Neural progenitor cell (in vitro differentiated cells): ENCODE measurements at regions not wholly inside any gene's neighbourhood (a gene's known extent, or its start where the extent isn't known, plus 50 kb on each side); places are given as distances from the start of the nearest gene placed in this dataset.
A peak's percentile ranks its signal among the peaks of the same experiment; 100 is the strongest.
"Not testable (repeated sequence)": the region's sequence is repeated elsewhere in the genome, so short reads cannot be mapped to it uniquely, and the experiment has no call there.

Source experiments
- EZH2 ChIP-seq: fragments of 200-600 bp; sonication (generic); IDR thresholded peaks from 2 replicates; pipeline ENCODE4 v1.6.1; 2017; ENCODE audit warnings: antibody characterized with exemption, mild to moderate bottlenecking, moderate library complexity
- TF ChIP-seq, protein P1 (sequence below): fragments of 200-600 bp; sonication (generic); IDR thresholded peaks from 2 replicates; pipeline ENCODE4 v1.5.1; 2017; ENCODE audit warnings: antibody characterized with exemption, mild to moderate bottlenecking

DNA sequence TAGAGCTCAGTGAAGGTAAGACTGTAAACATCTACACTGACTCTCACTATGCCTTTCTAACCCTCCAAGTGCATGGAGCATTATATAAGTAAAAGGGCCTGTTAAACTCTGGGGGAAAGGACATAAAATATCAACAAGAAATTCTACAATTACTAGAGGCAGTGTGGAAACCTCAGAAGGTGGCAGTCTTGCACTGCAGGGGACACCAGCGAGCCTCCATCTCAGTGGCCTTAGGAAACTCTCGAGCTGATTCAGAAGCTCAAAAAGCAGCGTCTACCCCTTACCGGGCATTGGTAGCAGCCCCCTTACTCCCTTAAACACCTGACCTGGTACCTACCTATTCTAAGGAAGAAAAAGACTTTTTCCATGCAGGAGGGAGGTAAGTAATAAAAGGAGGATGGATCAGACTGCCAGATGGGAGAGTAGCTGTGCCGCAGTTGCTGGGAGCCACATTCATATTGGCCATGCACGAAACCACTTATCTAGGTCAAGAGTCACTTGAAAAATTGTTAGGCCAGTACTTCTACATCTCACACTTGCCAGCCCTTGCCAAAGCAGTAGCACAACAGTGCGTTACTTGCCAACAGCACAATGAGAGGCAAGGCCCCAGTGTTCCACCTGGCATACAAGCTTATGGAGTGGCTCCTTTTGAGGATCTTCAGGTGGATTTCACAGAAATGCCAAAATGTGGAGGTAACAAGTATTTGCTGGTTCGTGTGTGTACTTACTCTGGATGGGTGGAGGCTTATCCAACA is 258.8 kb upstream of the PRKX start:
- TF ChIP-seq EZH2 = not testable (repeated sequence)
- TF ChIP-seq, protein P1, sequence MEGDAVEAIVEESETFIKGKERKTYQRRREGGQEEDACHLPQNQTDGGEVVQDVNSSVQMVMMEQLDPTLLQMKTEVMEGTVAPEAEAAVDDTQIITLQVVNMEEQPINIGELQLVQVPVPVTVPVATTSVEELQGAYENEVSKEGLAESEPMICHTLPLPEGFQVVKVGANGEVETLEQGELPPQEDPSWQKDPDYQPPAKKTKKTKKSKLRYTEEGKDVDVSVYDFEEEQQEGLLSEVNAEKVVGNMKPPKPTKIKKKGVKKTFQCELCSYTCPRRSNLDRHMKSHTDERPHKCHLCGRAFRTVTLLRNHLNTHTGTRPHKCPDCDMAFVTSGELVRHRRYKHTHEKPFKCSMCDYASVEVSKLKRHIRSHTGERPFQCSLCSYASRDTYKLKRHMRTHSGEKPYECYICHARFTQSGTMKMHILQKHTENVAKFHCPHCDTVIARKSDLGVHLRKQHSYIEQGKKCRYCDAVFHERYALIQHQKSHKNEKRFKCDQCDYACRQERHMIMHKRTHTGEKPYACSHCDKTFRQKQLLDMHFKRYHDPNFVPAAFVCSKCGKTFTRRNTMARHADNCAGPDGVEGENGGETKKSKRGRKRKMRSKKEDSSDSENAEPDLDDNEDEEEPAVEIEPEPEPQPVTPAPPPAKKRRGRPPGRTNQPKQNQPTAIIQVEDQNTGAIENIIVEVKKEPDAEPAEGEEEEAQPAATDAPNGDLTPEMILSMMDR = peak; percentile 50
